ENCODE measurements at regions not wholly inside any gene's neighbourhood (a gene's known extent, or its start where the extent isn't known, plus 50 kb on each side); places are given as distances from the start of the nearest gene placed in this dataset.

GRCh38 chr1:177546346-177546745, 375.6 kb downstream of the BRINP2 start:
- DNase-seq (ENCODE audit: low read depth), result no peak
- no peak overlapping the region for H3K4me3 ChIP-seq (ENCODE audit: low read depth, low read length)
- TF ChIP-seq POLR2A (IDR thresholded peaks at IDR 0.05; ENCODE audit: extremely low read depth, insufficient read length) (no peak), MYC (IDR thresholded peaks at IDR 0.05; ENCODE audit: low read depth, low read length) (no peak), CTCF (IDR thresholded peaks at IDR 0.05; ENCODE audit: low read depth, low read length) (no peak), MAX (IDR thresholded peaks at IDR 0.05; ENCODE audit: low read depth, low read length) (no peak)

GRCh38 chr1:177526201-177526600, 355.4 kb downstream of the BRINP2 start:
- no peak overlapping the region for H3K4me3 ChIP-seq (ENCODE audit: low read depth, low read length)
- DNase-seq (ENCODE audit: low read depth), result no peak
- TF ChIP-seq MAX (IDR thresholded peaks at IDR 0.05; ENCODE audit: low read depth, low read length) (no peak), MYC (IDR thresholded peaks at IDR 0.05; ENCODE audit: low read depth, low read length) (no peak), POLR2A (IDR thresholded peaks at IDR 0.05; ENCODE audit: extremely low read depth, insufficient read length) (no peak), CTCF (IDR thresholded peaks at IDR 0.05; ENCODE audit: low read depth, low read length) (no peak)

- DNase-seq (ENCODE audit: low read depth), result no peak
- no peak overlapping the region for H3K4me3 ChIP-seq (ENCODE audit: low read depth, low read length)
- TF ChIP-seq CTCF (IDR thresholded peaks at IDR 0.05; ENCODE audit: low read depth, low read length) (no peak), MYC (IDR thresholded peaks at IDR 0.05; ENCODE audit: low read depth, low read length) (no peak)
Observed at GRCh38 chr1:177525176-177525575, 354.4 kb downstream of the BRINP2 start.

- H3K4me3 ChIP-seq (ENCODE audit: low read depth, low read length), result no peak overlapping the region
- DNase-seq (ENCODE audit: low read depth), result no peak
- TF ChIP-seq MYC (IDR thresholded peaks at IDR 0.05; ENCODE audit: low read depth, low read length), result no peak
- no peak for TF ChIP-seq CTCF (IDR thresholded peaks at IDR 0.05; ENCODE audit: low read depth, low read length)
- no peak for TF ChIP-seq MAX (IDR thresholded peaks at IDR 0.05; ENCODE audit: low read depth, low read length)
- TF ChIP-seq POLR2A (IDR thresholded peaks at IDR 0.05; ENCODE audit: extremely low read depth, insufficient read length), result no peak
Observed at GRCh38 chr1:177517546-177517945, 346.8 kb downstream of the BRINP2 start.

- no peak for TF ChIP-seq CTCF (IDR thresholded peaks at IDR 0.05; ENCODE audit: low read depth, low read length)
- no peak for TF ChIP-seq MAX (IDR thresholded peaks at IDR 0.05; ENCODE audit: low read depth, low read length)
- no peak for TF ChIP-seq POLR2A (IDR thresholded peaks at IDR 0.05; ENCODE audit: extremely low read depth, insufficient read length)
- TF ChIP-seq MYC (IDR thresholded peaks at IDR 0.05; ENCODE audit: low read depth, low read length), result no peak
- H3K4me3 ChIP-seq (ENCODE audit: low read depth, low read length), result no peak overlapping the region
- DNase-seq (ENCODE audit: low read depth), result no peak
Observed at GRCh38 chr1:177514207-177514606, 343.4 kb downstream of the BRINP2 start.

GRCh38 chr1:177511036-177511435, 340.3 kb downstream of the BRINP2 start:
- H3K4me3 ChIP-seq (ENCODE audit: low read depth, low read length), result no peak overlapping the region
- TF ChIP-seq CTCF (IDR thresholded peaks at IDR 0.05; ENCODE audit: low read depth, low read length), result no peak
- no peak for TF ChIP-seq POLR2A (IDR thresholded peaks at IDR 0.05; ENCODE audit: extremely low read depth, insufficient read length)
- TF ChIP-seq MAX (IDR thresholded peaks at IDR 0.05; ENCODE audit: low read depth, low read length), result no peak
- TF ChIP-seq MYC (IDR thresholded peaks at IDR 0.05; ENCODE audit: low read depth, low read length), result no peak
- DNase-seq (ENCODE audit: low read depth), result no peak
